SU-DHL-6 (cell line): ENCODE measurements at regions not wholly inside any gene's neighbourhood (a gene's known extent, or its start where the extent isn't known, plus 50 kb on each side); places are given as distances from the start of the nearest gene placed in this dataset.

ENCODE experiments used
- CTCF ChIP-seq: fragments of 200-600 bp; sonication (generic); IDR thresholded peaks from one replicate; pipeline ENCODE4 v1.5.1; 2017; ENCODE audit warnings: antibody characterized with exemption, mild to moderate bottlenecking, low read length, moderate library complexity; ENCODE audit not compliant: insufficient read depth, poor library complexity, severe bottlenecking
- EZH2phosphoT487 ChIP-seq: fragments of 200-600 bp; sonication (generic), shearing (Covaris generic); conservative IDR thresholded peaks from 2 replicates; pipeline ENCODE4 v1.6.1; 2018; ENCODE audit warnings: mild to moderate bottlenecking, antibody characterized with exemption, low read length, moderate library complexity, mixed read lengths

GRCh38 chr9:97160255-97160654 is 121.3 kb upstream of the CTSV start:
- no peak for TF ChIP-seq CTCF
- TF ChIP-seq EZH2phosphoT487, result no peak
